Gastrocnemius medialis (tissue), 4 donors: ENCODE measurements at regions not wholly inside any gene's neighbourhood (a gene's known extent, or its start where the extent isn't known, plus 50 kb on each side); places are given as distances from the start of the nearest gene placed in this dataset.

Experiments
- POLR2A ChIP-seq, 2 donors: fragments of 450-650 bp; IDR thresholded peaks; one replicate each; pipeline ENCODE4 v1.6.1; 2017; ENCODE audit warnings: antibody characterized with exemption in 2 of 2, mild to moderate bottlenecking in 2 of 2, moderate library complexity in 2 of 2
- TF ChIP-seq, protein P1 (sequence below), 5 experiments: fragments of 450-650 bp in 3 of 5; fragments of 200-600 bp in 2 of 5; sonication (generic) in 2 of 5; IDR thresholded peaks in 4 of 5; conservative IDR thresholded peaks in 1 of 5; 1 replicate in 4 of 5; 2 replicates in 1 of 5; pipeline ENCODE4 v1.5.1; 2016 to 2019; ENCODE audit warnings: antibody characterized with exemption in 5 of 5, mild to moderate bottlenecking in 3 of 5, moderate library complexity in 3 of 5

GRCh38 chr7:53600296-53600695, 564.9 kb downstream of the POM121L12 start:
- no peak for TF ChIP-seq POLR2A (IDR thresholded peaks at IDR 0.05)
- TF ChIP-seq, protein P1, sequence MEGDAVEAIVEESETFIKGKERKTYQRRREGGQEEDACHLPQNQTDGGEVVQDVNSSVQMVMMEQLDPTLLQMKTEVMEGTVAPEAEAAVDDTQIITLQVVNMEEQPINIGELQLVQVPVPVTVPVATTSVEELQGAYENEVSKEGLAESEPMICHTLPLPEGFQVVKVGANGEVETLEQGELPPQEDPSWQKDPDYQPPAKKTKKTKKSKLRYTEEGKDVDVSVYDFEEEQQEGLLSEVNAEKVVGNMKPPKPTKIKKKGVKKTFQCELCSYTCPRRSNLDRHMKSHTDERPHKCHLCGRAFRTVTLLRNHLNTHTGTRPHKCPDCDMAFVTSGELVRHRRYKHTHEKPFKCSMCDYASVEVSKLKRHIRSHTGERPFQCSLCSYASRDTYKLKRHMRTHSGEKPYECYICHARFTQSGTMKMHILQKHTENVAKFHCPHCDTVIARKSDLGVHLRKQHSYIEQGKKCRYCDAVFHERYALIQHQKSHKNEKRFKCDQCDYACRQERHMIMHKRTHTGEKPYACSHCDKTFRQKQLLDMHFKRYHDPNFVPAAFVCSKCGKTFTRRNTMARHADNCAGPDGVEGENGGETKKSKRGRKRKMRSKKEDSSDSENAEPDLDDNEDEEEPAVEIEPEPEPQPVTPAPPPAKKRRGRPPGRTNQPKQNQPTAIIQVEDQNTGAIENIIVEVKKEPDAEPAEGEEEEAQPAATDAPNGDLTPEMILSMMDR (IDR thresholded peaks at IDR 0.05 in 4 of 5, conservative IDR thresholded peaks at IDR 0.05 in 1 of 5), result no peak
